GM12878 (cell line): ENCODE measurements at regions not wholly inside any gene's neighbourhood (a gene's known extent, or its start where the extent isn't known, plus 50 kb on each side); places are given as distances from the start of the nearest gene placed in this dataset.
"Not testable (repeated sequence)": the region's sequence is repeated elsewhere in the genome, so short reads cannot be mapped to it uniquely, and the experiment has no call there.

ENCODE experiments used
- ASH2L ChIP-seq: fragments of 300-600, 200-600 bp; sonication (generic); IDR thresholded peaks from 2 replicates; pipeline ENCODE4 v1.6.1; 2017; ENCODE audit warnings: low read depth, mild to moderate bottlenecking, borderline replicate concordance
- CTCF ChIP-seq, 3 experiments: IDR thresholded peaks in 2 of 3; conservative IDR thresholded peaks in 1 of 3; 2 replicates each; pipeline ENCODE4 v1.5.1; 2011; ENCODE audit warnings: low read depth in 3 of 3, low read length in 3 of 3, mild to moderate bottlenecking in 3 of 3, control low read depth in 2 of 3, moderate library complexity in 2 of 3, inconsistent platforms in 1 of 3, mixed read lengths in 1 of 3; ENCODE audit not compliant: control insufficient read depth in 2 of 3, insufficient read depth in 1 of 3; ENCODE audit errors: extremely low read depth in 1 of 3
- ELK1 ChIP-seq: IDR thresholded peaks from 2 replicates; pipeline ENCODE4 v1.6.1; 2012; ENCODE audit warnings: low read depth, low read length, improper control_type of control experiment
- EP300 ChIP-seq, 2 experiments: fragments of 150-350 bp in 1 of 2; IDR thresholded peaks; 2 replicates each; pipeline ENCODE4 v1.6.1; 2011 to 2012; ENCODE audit warnings: low read depth in 2 of 2, low read length in 2 of 2, borderline replicate concordance in 1 of 2, improper control_type of control experiment in 1 of 2, inconsistent platforms in 1 of 2; ENCODE audit not compliant: control insufficient read depth in 1 of 2
- ESRRA ChIP-seq: IDR thresholded peaks from 2 replicates; pipeline ENCODE4 v1.6.1; 2012; ENCODE audit warnings: mild to moderate bottlenecking, low read length, improper control_type of control experiment
- EZH2 ChIP-seq: IDR thresholded peaks from 2 replicates; pipeline ENCODE4 v1.6.1; 2012; ENCODE audit warnings: low read depth, mild to moderate bottlenecking, control low read depth, inconsistent platforms, low read length, borderline replicate concordance; ENCODE audit not compliant: control insufficient read depth
- MEF2B ChIP-seq: fragments of 450-650 bp; IDR thresholded peaks from 2 replicates; pipeline ENCODE4 v1.6.1; 2018; ENCODE audit warnings: mild to moderate bottlenecking, moderate library complexity; ENCODE audit not compliant: partially characterized antibody, poor library complexity, severe bottlenecking
- MYC ChIP-seq: IDR thresholded peaks from 2 replicates; pipeline ENCODE4 v1.6.1; 2011; ENCODE audit warnings: mild to moderate bottlenecking, low read length, moderate library complexity, inconsistent platforms; ENCODE audit not compliant: insufficient read depth, insufficient replicate concordance, insufficient read length, severe bottlenecking
- NR2C1 ChIP-seq: fragments of 450-650 bp; IDR thresholded peaks from 2 replicates; pipeline ENCODE4 v1.6.1; 2017; ENCODE audit warnings: antibody characterized with exemption, mild to moderate bottlenecking, moderate library complexity
- SP1 ChIP-seq: IDR thresholded peaks from one replicate; pipeline ENCODE4 v1.6.1; 2011; ENCODE audit warnings: low read depth, low read length
- SPI1 ChIP-seq: IDR thresholded peaks from 2 replicates; pipeline ENCODE4 v1.6.1; 2011; ENCODE audit warnings: low read depth, mild to moderate bottlenecking, low read length, moderate library complexity, borderline replicate concordance; ENCODE audit not compliant: insufficient read depth
- SRF ChIP-seq, 2 experiments: IDR thresholded peaks; 2 replicates each; pipeline ENCODE4 v1.6.1; 2011; ENCODE audit warnings: low read depth in 2 of 2, low read length in 2 of 2, mild to moderate bottlenecking in 1 of 2, moderate library complexity in 1 of 2
- USF2 ChIP-seq: IDR thresholded peaks from 2 replicates; pipeline ENCODE4 v1.6.1; 2011; ENCODE audit warnings: low read depth, low read length, improper control_type of control experiment, borderline replicate concordance
- ZSCAN29 ChIP-seq: fragments of 450-650 bp; IDR thresholded peaks from 2 replicates; pipeline ENCODE4 v1.6.1; 2017; ENCODE audit warnings: mild to moderate bottlenecking, moderate library complexity

- TF ChIP-seq ASH2L; NR2C1; ELK1; ESRRA; EZH2; ZSCAN29; SPI1; SRF (IDR thresholded peaks at IDR 0.05; ENCODE audit: low read depth in 2 of 2, low read length in 2 of 2); CTCF (IDR thresholded peaks at IDR 0.05 in 2 of 3, conservative IDR thresholded peaks at IDR 0.05 in 1 of 3; ENCODE audit: control insufficient read depth in 2 of 3, extremely low read depth in 1 of 3, insufficient read depth in 1 of 3, low read depth in 3 of 3, low read length in 3 of 3); MYC; SP1; EP300 (IDR thresholded peaks at IDR 0.05; ENCODE audit: borderline replicate concordance in 1 of 2, control insufficient read depth in 1 of 2, low read depth in 2 of 2, low read length in 2 of 2); MEF2B; USF2: not testable (repeated sequence)
Measured at GRCh38 chr2:109047569-109047968, 58.5 kb upstream of the EDAR start.
